Effector CD4-positive, alpha-beta T cell (primary cell): ENCODE measurements at regions not wholly inside any gene's neighbourhood (a gene's known extent, or its start where the extent isn't known, plus 50 kb on each side); places are given as distances from the start of the nearest gene placed in this dataset.
"Not testable (repeated sequence)": the region's sequence is repeated elsewhere in the genome, so short reads cannot be mapped to it uniquely, and the experiment has no call there.

Experiments used
- DNase-seq: peaks from one replicate; pipeline ENCODE4 v3.0.0-alpha.2; 2020

GRCh38 chr10:118873091-118873737 is 118.4 kb upstream of the CACUL1 start:
- DNase-seq = no peak

GRCh38 chr10:118873738-118874105 is 119.0 kb upstream of the CACUL1 start:
- no peak for DNase-seq

- no peak for DNase-seq
These were observed 119.4 kb upstream of the CACUL1 start for GRCh38 chr10:118874171-118874570.

- no peak for DNase-seq
These were observed 120.3 kb upstream of the CACUL1 start for GRCh38 chr10:118875087-118875486.

GRCh38 chr10:118882741-118883140 is 128.0 kb upstream of the CACUL1 start:
- DNase-seq = no peak

- DNase-seq = no peak
These were observed 137.3 kb upstream of the NANOS1 start for GRCh38 chr10:118892255-118892654.

GRCh38 chr10:118894891-118895290 is 134.6 kb upstream of the NANOS1 start:
- DNase-seq = not testable (repeated sequence)

GRCh38 chr10:118900617-118901016 is 128.9 kb upstream of the NANOS1 start:
- no peak for DNase-seq

- DNase-seq = no peak
These were observed 128.1 kb upstream of the NANOS1 start for GRCh38 chr10:118901380-118901779.

GRCh38 chr10:118901906-118902305 is 127.6 kb upstream of the NANOS1 start:
- DNase-seq = no peak

- DNase-seq = not testable (repeated sequence)
These were observed 126.9 kb upstream of the NANOS1 start for GRCh38 chr10:118902656-118903055.

GRCh38 chr10:118903251-118903650 is 126.3 kb upstream of the NANOS1 start:
- no peak for DNase-seq

- no peak for DNase-seq
These were observed 125.8 kb upstream of the NANOS1 start for GRCh38 chr10:118903691-118904090.

GRCh38 chr10:118904286-118904685 is 125.2 kb upstream of the NANOS1 start:
- DNase-seq = no peak

- DNase-seq = no peak
These were observed 122.5 kb upstream of the NANOS1 start for GRCh38 chr10:118907051-118907450.

- no peak for DNase-seq
These were observed 120.8 kb upstream of the NANOS1 start for GRCh38 chr10:118908557-118909256.

GRCh38 chr10:118910702-118911101 is 118.8 kb upstream of the NANOS1 start:
- DNase-seq = no peak

- DNase-seq = no peak
These were observed 118.2 kb upstream of the NANOS1 start for GRCh38 chr10:118911363-118911762.

GRCh38 chr10:118912961-118913600 is 116.4 kb upstream of the NANOS1 start:
- no peak for DNase-seq

GRCh38 chr10:118913825-118914224 is 115.7 kb upstream of the NANOS1 start:
- no peak for DNase-seq

- DNase-seq = no peak
These were observed 114.9 kb upstream of the NANOS1 start for GRCh38 chr10:118914629-118915028.

- DNase-seq = no peak
These were observed 114.4 kb upstream of the NANOS1 start for GRCh38 chr10:118915161-118915560.

GRCh38 chr10:118916777-118917176 is 112.7 kb upstream of the NANOS1 start:
- no peak for DNase-seq

GRCh38 chr10:118917701-118918100 is 111.8 kb upstream of the NANOS1 start:
- DNase-seq = no peak
